ENCODE measurements at regions not wholly inside any gene's neighbourhood (a gene's known extent, or its start where the extent isn't known, plus 50 kb on each side); places are given as distances from the start of the nearest gene placed in this dataset.
"Not testable (repeated sequence)": the region's sequence is repeated elsewhere in the genome, so short reads cannot be mapped to it uniquely, and the experiment has no call there.

DNA sequence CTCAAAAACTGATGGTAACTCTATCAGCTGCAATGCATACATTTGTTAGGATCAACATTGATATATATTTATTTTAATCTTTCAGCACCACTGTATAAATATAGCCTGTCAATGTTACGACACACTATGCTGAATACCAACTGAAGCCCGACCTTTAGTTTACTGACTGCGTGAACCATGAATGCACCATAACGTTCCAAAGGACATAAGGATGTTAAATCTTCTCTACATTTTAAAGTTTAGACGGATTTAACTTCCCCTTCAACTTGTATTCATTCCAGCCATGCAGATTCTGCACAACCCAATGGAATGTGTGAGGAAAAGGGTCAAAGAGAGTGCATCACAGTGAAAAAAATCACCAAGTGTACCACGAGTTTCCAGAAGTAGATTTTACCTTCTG is 489.5 kb downstream of the IRS1 start:
- no peak for DNase-seq

DNA sequence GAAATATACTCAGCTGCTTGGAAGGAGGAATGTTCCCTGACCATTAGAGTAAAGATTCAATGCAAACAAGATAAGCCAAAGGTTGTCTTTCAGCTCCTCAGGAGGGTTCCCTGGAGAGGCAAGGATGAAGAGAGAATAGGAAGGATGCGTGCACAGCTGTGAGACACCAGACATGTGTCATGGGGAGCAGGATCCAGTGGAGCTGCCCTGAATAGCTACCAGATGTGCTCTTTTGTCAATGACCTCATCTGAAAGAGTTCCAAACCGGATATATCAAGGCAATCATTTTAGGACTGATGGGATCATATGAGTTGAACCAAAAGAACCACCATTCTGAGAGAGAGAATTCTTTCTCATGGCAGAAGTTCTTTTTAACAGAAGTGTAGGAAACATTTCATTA is 490.6 kb downstream of the IRS1 start:
- DNase-seq: no peak

DNA sequence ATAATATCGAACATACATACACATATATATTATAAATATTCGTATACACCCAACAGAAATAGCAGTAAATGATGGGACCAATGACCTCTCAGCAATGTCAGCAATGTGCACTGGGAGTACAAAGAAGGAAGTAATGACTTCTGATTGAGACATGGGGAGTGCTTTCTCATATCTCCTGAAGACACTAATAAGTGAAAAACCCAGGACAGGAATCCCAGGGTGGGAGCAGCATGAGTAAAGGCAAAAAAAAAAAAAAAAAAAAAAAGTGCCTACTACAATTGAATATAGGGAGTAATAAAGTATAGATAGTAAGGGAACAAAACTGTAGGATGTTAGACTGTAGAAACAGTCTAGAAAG is 491.3 kb downstream of the IRS1 start:
- DNase-seq: no peak

DNA sequence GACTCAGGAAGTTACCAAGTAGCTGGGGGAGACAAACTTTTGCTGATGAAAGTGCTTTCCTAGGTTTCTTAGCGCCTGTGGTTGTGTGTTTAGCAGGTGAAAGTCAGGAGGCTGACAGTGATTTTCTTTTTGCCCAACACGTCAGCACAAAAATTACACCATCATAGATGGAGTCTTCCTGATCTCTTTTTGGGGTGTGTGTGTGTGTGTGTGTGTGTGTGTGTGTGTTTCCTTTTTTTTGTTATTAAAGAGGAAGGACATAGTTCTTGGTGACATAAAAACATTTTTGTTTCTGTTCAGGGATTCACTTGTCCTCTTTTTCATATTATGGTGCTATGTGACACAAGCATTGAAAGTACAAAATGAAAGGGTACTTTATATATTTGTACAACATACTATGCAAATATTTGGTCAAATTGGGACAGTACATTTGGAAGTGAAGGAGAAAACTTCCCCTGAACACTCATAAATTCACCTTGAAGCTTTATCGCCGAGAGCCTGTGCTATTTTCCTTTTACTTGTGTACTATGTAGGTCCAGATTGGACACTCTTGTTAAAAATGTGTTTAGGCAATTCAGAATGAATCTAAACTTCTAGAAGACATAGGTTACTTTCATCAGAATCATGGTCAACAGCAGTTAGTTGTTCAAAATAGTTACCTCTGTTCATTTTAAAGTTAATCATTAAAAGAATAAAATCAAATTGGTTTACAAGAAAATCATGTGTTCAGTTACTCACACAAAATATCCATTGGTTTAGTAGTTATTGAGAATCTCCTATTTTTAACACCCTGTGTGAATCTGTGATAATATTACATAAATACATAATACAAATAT is 491.9 kb downstream of the IRS1 start:
- no peak for DNase-seq

DNA sequence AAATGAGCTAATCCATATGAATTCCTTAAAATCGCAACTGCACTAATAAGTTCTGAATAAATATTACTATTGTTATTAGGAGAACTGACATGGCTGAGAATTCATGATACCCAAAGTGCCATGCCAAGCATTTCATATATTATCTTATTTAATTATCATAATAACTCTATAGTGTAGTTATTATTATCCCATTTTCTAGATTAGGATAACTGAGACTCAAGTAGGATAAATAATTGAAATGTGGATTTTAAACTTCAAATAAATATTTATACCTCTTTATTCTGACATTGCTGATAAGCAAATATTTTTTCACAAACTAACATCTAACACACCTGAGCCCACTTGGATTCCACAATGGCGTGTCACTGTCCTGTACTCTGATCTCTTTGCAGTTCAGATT is 492.7 kb downstream of the IRS1 start:
- DNase-seq: no peak

DNA sequence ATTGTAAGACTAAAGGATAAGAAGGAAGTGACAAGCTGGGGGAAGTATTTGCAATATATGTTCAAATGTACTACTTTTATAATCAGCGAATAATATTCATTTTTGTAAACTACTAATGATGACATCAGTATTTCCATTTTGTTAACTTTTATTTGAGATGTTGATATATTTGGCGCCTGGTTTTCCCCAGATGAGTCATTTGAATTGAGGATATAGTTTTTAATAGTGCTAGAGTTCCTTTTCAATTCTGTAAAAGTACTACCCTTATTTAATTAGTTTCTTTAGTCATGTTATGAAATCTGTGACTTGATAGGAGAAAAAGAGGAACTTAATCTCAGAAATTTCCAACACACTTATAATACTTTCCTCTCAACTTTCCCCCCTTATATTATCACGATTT is 495.3 kb downstream of the IRS1 start:
- DNase-seq: no peak

DNA sequence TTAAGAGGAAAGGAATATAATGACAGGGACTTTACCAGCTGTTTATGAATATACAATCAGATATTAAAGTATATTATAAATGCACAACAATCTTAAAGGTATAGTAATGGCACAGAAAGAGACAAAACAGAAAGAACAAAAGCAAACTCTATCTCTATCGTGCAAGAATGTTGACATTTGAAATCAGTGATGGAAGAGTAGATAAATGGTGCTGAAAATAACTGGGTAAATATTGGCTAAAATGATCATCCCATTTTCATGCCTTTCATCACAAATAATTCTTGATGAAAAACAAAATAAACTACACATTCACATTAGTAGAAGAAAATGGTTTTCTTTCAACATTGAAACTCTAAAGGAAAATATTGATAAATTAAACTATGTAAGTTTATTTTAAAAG is 495.9 kb downstream of the IRS1 start:
- no peak for DNase-seq

DNA sequence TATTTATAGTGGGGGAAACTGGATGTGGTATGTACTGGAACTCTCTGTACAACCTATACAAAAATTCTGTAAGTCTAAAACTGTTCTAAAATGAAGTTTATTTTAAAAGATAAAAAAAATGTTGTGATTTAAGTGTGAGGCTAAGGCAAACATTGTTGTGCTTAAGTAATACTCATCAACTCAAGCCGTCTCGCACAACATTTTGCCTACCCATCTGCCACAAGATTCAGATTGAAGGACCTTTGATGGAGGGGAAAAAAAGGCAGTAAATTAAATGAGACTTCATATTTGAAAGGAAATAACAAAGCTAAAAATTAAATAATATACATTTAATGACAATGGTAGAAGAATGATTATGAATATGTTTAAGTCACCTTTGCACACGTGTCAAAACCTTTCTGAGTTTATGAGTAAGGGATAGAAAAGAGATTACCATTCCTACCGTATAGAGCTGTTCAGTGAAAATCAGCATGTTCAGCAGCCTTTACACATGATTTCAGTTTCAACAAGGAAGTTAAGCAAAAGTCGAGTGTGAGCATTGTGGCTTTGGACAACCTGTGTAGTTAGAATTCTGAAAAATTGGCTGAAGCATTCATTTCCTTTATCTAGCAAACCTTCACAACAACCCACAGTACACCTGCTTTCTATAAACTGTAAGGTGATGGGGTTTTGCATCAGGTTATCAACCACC is 499.3 kb downstream of the IRS1 start:
- no peak for DNase-seq

DNA sequence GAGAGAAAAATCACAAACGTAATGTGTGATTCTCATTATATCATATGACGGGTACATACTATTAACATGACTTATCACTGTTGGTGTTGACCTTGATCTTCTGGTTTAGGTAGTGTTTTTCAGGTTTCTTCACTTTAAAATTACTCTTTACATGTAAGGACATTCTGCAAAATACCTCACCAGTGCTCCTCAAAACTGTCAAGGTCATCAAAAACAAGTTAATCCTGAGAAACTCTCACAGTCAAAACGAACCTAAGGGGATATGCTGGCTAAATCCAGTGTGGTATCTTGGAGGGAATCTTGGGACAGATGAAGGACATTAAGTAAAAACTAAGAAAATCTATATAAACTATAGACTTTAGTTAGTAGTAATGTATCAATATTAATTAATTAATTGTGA is 499.8 kb downstream of the IRS1 start:
- DNase-seq: no peak

DNA sequence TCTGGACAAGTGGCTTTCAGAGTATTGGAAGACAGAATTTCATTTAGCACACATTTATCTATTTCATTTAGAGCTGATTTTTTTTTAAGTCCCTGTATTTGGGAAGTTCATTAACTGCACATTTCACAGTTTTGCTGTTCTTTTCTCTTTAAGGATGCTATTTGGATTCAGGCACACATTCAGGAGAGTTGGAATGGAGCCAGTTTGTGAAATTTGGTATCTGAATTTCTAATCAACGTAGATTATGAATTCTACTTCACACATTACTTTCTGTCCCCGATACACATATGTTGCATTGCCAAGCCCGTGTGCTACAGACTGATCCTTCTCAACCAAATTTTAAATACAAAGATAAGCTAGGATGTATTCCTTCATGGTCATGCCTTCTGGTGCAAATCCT is 503.9 kb downstream of the IRS1 start:
- DNase-seq: no peak

DNA sequence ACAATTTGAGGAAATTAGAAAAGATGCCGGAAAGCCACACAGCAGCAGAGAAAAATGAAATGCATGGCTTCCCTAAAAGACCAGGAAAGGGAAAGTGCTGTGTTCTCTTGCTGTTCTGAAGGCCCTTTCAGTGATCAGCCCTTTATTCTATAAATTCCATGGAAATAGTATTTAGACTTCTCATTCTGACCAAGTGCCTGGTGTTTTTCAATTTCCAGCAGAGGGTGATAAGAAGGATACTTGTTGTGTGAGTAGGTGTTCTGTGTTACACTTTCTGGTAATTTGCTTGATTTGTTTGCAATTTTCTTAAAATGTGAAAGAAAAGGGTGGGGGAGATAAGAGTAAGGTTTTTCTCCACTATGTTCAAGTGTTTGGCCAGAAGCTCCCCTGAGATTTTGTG is 504.5 kb downstream of the IRS1 start:
- DNase-seq: no peak

DNA sequence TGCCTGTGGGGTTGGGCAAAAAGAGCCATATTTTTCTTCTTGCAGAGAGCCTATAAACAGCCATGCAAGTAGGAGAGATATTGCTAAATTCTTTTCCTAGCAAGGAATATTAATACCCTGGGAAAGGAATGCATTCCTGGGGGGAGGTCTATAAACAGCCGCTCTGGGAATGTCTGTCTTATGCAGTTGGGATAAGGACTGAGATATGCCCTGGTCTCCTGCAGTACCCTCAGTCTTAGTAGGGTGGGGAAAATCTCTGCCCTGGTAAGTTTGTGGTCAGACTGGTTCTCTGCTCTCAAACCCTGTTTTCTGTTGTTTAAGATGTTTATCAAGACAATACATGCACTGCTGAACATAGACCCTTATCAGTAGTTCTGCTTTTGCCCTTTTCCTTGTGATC is 508.3 kb downstream of the IRS1 start:
- DNase-seq: not testable (repeated sequence)

DNA sequence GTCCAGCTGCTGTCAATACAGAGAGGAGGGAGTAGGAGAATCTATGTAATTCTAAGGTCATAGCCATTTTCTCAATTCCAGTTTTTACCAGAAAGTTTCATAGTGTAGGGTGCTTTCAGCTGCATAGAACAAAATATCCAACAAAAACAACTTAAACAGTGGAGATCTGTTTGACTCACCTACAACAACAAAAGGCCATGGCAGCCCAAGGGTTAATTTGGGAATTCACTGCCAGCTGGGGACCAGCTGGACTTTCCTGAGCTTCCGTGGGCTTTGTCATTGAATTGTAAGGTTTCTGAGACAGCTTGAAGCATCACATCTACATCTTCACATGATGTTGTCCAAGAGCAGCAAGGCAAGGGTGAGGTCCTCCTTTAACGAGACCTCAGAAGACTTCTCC is 512.7 kb downstream of the IRS1 start:
- DNase-seq: no peak

DNA sequence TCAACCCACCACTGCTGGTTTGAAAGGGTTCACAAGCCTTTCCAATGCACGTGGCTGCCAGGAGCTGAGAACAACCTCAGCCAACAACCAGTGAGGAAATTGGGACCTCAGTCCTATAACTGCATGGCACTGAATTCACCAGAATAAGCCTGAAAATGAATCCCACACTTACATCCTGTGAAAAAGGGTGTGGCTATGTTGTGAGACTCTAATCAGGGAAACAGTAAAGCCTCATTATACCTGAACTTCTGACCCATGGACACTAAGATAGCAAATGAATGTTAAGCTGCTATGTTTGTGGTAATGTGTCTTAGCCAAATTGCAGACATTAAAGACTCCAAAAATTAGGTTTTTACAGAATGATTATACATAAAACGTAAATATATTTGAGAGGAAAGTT is 515.8 kb downstream of the IRS1 start:
- DNase-seq: no peak

DNA sequence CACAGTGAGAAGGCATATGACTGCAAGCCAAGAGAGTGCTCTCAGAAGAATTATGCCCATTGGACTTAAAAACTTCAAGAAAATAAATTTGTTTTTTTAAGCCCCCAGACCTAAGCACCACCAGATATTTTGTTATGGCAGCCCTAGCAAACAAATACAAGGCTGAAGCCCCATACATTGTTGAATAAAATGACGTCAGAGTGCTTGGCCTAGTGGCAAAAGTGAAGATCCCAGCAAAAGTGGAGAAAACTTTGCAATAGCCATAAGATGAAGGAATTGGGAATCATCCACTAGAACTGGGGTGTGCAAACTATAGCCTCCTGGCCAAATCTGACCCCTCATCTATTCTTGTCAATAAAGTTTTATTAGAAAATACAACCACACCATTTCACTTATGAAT is 517.5 kb downstream of the IRS1 start:
- no peak for DNase-seq

DNA sequence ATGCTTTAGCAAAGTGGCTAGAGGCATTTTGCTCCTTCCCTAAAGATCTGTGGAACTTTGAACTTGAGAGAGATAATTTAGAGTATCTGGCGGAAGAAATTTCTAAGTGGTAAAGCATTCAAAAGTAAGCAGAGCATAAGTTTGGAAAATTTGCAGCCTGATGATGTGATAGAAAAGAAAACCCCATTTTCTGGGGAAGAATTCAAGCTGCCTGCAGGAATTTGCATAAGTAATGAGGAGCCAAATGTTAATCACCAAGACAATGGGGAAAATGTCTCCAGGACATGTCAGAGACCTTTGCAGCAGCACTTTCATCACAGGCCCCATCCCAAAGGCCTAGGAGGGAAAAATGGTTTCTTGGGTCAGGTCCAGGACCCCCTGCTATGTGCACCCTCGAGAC is 519.5 kb downstream of the IRS1 start:
- not testable (repeated sequence) for DNase-seq

DNA sequence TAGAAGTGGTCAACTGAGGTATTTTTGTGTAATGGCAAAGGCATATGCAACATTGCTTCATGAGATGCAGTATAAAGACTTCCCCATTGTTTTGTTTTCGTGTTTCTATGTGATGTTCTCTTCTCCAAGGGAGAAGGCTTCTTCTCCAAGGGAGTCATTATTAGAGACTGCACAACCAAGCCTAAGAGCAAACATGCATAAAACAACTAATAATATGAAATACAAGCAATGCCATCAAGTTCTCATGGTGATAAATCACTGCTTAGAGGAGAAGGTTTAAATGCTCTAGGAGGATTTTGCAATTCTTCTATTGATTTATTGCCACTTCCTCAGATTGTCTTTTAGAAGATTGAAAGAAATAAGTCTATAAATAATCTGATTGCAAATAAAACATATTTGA is 524.4 kb downstream of the IRS1 start:
- DNase-seq: no peak

DNA sequence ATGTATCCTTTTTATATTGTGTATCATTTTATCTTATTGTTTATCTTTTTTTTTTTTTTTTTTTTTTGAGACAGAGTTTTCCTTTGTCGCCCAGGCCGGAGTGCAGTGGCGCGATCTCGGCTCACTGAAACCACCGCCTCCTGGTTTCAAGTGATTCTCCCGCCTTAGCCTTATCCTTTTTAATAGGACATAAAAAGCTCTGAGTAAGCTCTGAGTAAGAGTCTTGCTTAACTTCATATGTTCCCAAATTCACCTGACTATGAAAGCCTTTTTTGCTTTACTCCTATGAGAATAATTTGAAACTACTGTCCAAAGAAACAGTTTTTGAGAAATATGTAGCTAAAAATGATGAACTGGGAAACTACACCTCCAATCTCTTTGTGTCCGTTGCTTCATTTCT is 525.5 kb downstream of the IRS1 start:
- DNase-seq: no peak

DNA sequence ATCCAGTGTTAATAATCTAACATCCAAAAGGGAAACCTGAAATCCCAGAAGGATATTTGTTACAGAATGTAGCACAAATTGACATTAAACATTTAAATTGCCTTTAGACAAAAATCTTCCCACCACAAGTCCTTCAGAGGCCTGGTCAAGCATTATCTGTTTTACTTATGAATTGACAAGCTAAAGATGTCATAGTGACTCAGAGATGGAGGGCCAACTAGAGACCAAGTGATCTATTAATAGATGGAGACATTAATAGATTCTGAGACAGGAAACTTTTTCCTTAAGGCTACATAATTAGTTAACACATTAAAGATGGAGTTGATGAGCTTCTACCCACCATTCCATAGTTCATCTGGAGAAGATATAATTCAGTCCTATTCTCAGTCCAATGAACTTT is 526.2 kb downstream of the IRS1 start:
- no peak for DNase-seq

DNA sequence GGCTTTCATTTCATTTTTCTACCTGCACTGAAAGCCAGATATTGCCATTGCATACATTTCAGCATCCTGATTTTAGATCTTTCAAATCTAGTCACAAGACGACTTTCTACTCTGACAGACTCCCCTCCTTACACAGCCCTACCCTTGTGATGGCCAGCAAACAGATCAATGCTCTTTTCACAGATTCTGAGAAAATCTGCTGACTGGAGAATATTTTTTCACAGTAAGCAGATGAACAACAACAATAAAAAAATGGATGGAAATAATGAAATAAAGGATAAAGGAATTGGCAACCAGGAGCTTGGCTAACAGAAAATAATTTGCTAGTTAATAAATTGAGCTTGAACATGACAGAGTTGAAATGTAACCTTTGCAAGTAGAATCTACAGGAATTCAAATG is 527.2 kb downstream of the IRS1 start:
- no peak for DNase-seq

DNA sequence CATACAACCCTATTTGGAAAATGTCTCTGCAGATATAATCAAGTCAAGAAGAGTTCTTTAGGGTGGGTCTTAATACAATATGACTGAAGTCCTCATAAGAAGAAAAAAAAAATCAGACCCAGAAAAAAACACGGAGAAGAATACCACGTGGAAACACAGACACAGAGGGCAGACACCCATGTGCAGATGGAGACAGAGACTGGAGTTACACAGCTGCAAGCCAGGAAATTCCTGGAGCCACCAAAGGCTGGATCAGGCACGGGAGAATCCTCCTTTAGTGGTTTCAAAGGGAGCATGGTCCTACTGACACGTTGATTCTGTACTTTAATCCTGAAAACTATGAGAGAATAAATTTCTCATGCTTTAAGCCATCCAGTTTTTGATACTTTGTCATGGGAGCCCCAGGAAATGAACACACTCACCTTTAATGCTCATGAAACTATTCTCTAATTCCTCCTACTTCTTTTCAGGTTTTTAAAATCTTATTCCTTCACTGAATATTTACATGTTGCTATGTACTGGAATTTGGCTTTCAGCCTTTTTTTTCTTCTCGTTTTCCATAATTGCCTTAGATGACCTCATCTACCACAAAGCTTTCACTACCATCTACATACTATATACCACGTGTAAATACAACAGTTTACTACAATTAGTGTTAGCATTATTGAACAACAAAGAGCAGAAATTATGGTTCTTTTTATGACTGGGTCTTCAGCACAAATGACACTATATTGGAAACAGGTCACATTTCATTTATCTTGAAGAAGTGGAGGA is 529.1 kb downstream of the IRS1 start:
- DNase-seq: no peak

DNA sequence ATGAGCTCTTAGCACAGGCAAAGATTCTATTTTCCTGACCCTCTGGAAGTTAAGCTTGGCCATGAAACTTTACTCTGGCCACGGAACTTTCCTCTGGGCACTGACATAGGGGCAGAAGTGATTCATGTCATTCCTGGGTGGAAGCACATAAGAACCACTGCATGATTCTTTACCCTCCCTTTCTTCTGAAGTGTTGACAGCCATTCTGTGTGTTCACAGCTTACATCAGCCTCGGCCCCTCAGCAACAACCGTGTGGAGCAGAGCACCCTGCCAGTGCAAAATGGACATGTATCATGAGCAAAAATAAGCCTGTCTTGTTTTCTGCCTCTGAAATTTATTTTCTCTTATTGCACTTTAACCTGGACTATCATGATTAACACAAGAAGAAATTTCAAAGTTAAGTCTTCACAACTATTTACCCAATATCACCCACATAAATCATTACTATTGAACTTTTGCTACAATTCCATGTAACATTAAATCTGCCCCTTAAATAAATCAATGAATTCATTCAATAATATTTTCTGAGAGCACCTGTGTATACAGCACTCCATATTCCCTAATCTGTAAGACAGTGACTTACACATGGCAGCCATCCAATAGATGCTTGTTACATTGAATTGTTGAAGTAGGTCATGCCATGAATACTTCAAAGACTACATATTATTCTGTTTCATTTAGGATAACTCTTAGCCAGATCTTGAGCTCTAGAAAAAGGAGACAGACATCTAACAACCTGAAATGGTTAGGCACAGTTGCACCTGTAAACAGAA is 531.9 kb downstream of the IRS1 start:
- no peak for DNase-seq

DNA sequence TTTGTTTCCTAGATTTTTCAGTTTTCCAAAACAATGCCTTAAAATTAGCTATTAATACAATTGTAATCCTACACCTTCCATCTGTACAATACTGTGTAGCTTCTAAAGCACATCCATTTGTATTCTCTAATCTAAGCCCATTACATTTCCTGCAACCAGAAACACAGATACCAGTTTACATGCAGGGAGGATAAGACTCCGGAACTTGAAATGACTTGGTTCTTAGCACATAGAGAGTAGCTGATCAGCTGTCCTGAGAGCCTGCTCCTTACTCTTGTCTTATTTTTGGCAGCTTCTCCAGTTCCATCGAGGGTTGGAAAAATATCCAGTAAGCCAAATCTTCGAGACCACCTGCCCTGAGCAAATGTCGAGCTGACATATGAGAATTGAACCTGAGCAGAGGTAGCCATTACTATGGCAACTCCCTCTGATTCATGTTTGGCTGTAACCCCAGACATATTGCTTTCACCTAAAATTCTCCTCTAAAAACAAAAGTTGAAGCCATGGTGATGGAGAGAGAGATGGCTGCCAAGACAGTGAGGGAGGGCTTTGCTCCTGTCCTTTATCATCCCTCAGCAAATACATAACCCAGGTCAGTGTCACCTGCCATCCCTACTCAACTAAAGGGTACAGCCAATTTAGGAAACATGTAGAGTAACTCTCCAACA is 542.8 kb downstream of the IRS1 start:
- no peak for DNase-seq
